ENCODE measurements at regions not wholly inside any gene's neighbourhood (a gene's known extent, or its start where the extent isn't known, plus 50 kb on each side); places are given as distances from the start of the nearest gene placed in this dataset.

- Histone ChIP-seq H3K4me1 (replicated peaks in 1 of 4; ENCODE audit: control insufficient read depth in 3 of 4, insufficient read depth in 4 of 4, low read length in 3 of 4) (no peaks in the 10 kb centered on the region), H2BK15ac (ENCODE audit: low read length) (no peak overlapping the region), H3K79me1 (ENCODE audit: low read depth, low read length) (no peaks in the 10 kb centered on the region), H2BK20ac (ENCODE audit: low read length) (no peak overlapping the region), H3K18ac (ENCODE audit: extremely low read depth, low read length) (no peak overlapping the region), H2AFZ (ENCODE audit: low read length) (no peak overlapping the region), H4K20me1 (replicated peaks in 1 of 2; ENCODE audit: control insufficient read depth in 1 of 2, insufficient read depth in 2 of 2, low read length in 2 of 2) (no peaks in the 10 kb centered on the region), H4K5ac (ENCODE audit: insufficient read length, low read depth, low read length) (no peak overlapping the region), H2BK120ac (replicated peaks; ENCODE audit: low read depth, low read length) (no peak overlapping the region), H4K8ac (ENCODE audit: extremely low read depth, insufficient read depth, low read length) (no peak overlapping the region), H3K23me2 (ENCODE audit: low read depth, low read length) (no peaks in the 10 kb centered on the region), H3K14ac (ENCODE audit: insufficient read length) (no peak overlapping the region), H3K4ac (replicated peaks; ENCODE audit: insufficient read length, low read depth, low read length) (no peak overlapping the region), H3K27me3 (replicated peaks in 1 of 4; ENCODE audit: control insufficient read depth in 3 of 4, extremely low read depth in 1 of 4, insufficient read depth in 3 of 4, low read length in 3 of 4) (no peaks in the 10 kb centered on the region), H3K56ac (replicated peaks; ENCODE audit: insufficient read length, low read depth, low read length) (no peak overlapping the region), H3K36me3 (ENCODE audit: control insufficient read depth in 2 of 4, insufficient read depth in 4 of 4, low read length in 3 of 4) (no peaks in the 10 kb centered on the region), H3K9ac (replicated peaks in 1 of 4; ENCODE audit: extremely low read depth in 1 of 4, low read depth in 3 of 4, low read length in 3 of 4) (no peak overlapping the region), H3K27ac (ENCODE audit: low read depth, low read length) (no peak overlapping the region), H2BK5ac (ENCODE audit: low read depth, low read length) (no peak overlapping the region), H3K4me2 (ENCODE audit: insufficient read depth in 1 of 2, low read depth in 2 of 2, low read length in 2 of 2) (no peak overlapping the region), H4K91ac (replicated peaks; ENCODE audit: insufficient read length, low read length) (no peak overlapping the region), H3K23ac (ENCODE audit: insufficient read length) (no peak overlapping the region), H3K4me3 (ENCODE audit: extremely low read depth in 1 of 4, insufficient read depth in 2 of 4, low read depth in 3 of 4, low read length in 4 of 4) (no peak overlapping the region), H2BK12ac (ENCODE audit: low read depth, low read length) (no peak overlapping the region), H3K79me2 (ENCODE audit: control insufficient read depth in 1 of 2, insufficient read depth in 2 of 2, low read length in 2 of 2) (no peaks in the 10 kb centered on the region), H3K9me3 (ENCODE audit: insufficient read depth in 2 of 2, low read depth in 1 of 2, low read length in 1 of 2) (no peaks in the 10 kb centered on the region), H2AK5ac (ENCODE audit: low read depth, low read length) (no peak overlapping the region)
- 91% methylated on average over 3 of the region's 3 CpGs; no CpG with 5 or more reads in 1 of the 2 experiments for WGBS, 2 experiments (ENCODE audit: extremely low coverage in 1 of 2, insufficient coverage in 1 of 2, insufficient read length in 1 of 2, insufficient replicate concordance in 2 of 2, low coverage in 1 of 2, low lambda C conversion rate in 2 of 2, missing lambda C conversion rate in 1 of 2)
- DNase-seq (ENCODE audit: low read depth in 1 of 2, low spot score in 2 of 2) (no peak), FAIRE-seq (no peak)
- no peak for TF ChIP-seq KDM1A (IDR thresholded peaks at IDR 0.05; ENCODE audit: borderline replicate concordance, low read length)
- TF ChIP-seq SIRT6 (IDR thresholded peaks at IDR 0.05; ENCODE audit: low read length): no peak
- no peak for TF ChIP-seq SRF (IDR thresholded peaks at IDR 0.05; ENCODE audit: low read depth, low read length)
- TF ChIP-seq CBX5 (IDR thresholded peaks at IDR 0.05; ENCODE audit: low read depth, low read length): no peak
- no peak for TF ChIP-seq KDM5A (IDR thresholded peaks at IDR 0.05; ENCODE audit: low read length)
- no peak for TF ChIP-seq EGR1 (IDR thresholded peaks at IDR 0.05; ENCODE audit: borderline replicate concordance, low read depth, low read length)
- TF ChIP-seq RXRA (IDR thresholded peaks at IDR 0.05; ENCODE audit: insufficient read depth, low read depth, low read length): no peak
- no peak for TF ChIP-seq SP2 (IDR thresholded peaks at IDR 0.05; ENCODE audit: low read length)
- TF ChIP-seq ZNF274 (IDR thresholded peaks at IDR 0.05; ENCODE audit: borderline replicate concordance, extremely low read depth, low read length): no peak
- no peak for TF ChIP-seq TEAD4 (IDR thresholded peaks at IDR 0.05; ENCODE audit: low read depth, low read length)
- TF ChIP-seq EP300 (IDR thresholded peaks at IDR 0.05; ENCODE audit: borderline replicate concordance in 1 of 2, low read depth in 2 of 2, low read length in 2 of 2): no peak
- CTCF ChIA-PET (ENCODE audit: partially characterized antibody): interaction anchor here (1.1 to 1.8 kb wide), 2 partner anchors 23 to 36 kb away, joined by 3 to 6 read pairs; no protein-coding TSS in a partner anchor
- POLR2A ChIA-PET (ENCODE audit: partially characterized antibody): no interaction called here
These were observed 84.5 kb upstream of the SLC12A2 start for GRCh38 chr5:127998950-127999615.
